Neural progenitor cell (in vitro differentiated cells): ENCODE measurements at regions not wholly inside any gene's neighbourhood (a gene's known extent, or its start where the extent isn't known, plus 50 kb on each side); places are given as distances from the start of the nearest gene placed in this dataset.

Experiments
- EZH2phosphoT487 ChIP-seq: fragments of 200-600 bp; sonication (generic); IDR thresholded peaks from 2 replicates; pipeline ENCODE4 v1.6.1; 2017; ENCODE audit warnings: antibody characterized with exemption
- TF ChIP-seq, protein P1 (sequence below): fragments of 200-600 bp; sonication (generic); IDR thresholded peaks from 2 replicates; pipeline ENCODE4 v1.5.1; 2017; ENCODE audit warnings: antibody characterized with exemption, mild to moderate bottlenecking

DNA sequence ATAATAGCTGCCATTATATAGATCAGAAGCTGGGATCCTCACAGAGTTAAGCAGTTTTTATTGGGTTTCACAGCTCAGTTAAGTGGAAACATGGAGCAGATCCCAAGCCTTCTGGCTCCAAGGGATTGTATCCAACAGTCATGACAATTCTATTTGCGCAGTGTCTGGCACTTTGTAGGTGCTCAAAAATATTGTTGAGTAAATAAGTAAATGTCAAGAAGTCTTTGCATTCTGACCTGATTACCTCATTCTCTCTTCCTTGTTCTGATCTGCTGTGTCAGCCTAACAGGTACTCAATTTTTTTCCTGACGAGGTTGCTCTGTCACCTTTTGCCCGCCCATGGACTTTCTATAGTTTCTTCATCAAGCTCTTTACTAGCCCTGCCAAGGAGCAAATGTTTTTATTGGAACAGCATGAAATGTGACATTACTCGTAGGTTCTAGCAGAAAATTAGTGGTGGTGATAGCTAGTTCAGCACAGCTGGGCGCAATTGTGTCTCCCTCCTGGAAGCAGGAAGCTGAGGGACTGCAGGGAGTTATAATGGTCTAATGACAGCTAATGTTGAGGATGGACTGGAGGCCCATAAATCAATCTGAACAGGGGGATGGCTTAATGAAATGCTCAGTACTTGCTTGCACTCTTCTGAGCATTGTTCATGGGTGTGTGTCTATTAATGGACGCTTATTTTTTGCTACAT, 680.2 kb downstream of the CCSER2 start:
- TF ChIP-seq, protein P1, sequence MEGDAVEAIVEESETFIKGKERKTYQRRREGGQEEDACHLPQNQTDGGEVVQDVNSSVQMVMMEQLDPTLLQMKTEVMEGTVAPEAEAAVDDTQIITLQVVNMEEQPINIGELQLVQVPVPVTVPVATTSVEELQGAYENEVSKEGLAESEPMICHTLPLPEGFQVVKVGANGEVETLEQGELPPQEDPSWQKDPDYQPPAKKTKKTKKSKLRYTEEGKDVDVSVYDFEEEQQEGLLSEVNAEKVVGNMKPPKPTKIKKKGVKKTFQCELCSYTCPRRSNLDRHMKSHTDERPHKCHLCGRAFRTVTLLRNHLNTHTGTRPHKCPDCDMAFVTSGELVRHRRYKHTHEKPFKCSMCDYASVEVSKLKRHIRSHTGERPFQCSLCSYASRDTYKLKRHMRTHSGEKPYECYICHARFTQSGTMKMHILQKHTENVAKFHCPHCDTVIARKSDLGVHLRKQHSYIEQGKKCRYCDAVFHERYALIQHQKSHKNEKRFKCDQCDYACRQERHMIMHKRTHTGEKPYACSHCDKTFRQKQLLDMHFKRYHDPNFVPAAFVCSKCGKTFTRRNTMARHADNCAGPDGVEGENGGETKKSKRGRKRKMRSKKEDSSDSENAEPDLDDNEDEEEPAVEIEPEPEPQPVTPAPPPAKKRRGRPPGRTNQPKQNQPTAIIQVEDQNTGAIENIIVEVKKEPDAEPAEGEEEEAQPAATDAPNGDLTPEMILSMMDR = no peak
- no peak for TF ChIP-seq EZH2phosphoT487
